ENCODE measurements at regions not wholly inside any gene's neighbourhood (a gene's known extent, or its start where the extent isn't known, plus 50 kb on each side); places are given as distances from the start of the nearest gene placed in this dataset.

GRCh38 chr4:100795581-100795980 is 277.8 kb upstream of the EMCN start:
- Mint-ChIP-seq H3K36me3 (no peaks in the 10 kb centered on the region), H3K4me1 (peaks cover 2% of the 10 kb centered on the region), H3K27ac (no peak overlapping the region), H3K4me3 (no peak overlapping the region), H3K27me3 (peaks cover 5% of the 10 kb centered on the region), H3K9me3 (no peaks in the 10 kb centered on the region)
- DNase-seq (ENCODE audit: low spot score in 2 of 2): no peak
- ATAC-seq (ENCODE audit: low read depth): no peak

- no peak overlapping the region for H3K27ac Mint-ChIP-seq
- ATAC-seq (ENCODE audit: low read depth) (no peak), DNase-seq (ENCODE audit: low spot score in 2 of 2) (no peak)
- peaks cover 1% of the 10 kb centered on the region for H3K27me3 Mint-ChIP-seq
- no peaks in the 10 kb centered on the region for H3K36me3 Mint-ChIP-seq
- H3K4me3 Mint-ChIP-seq: no peak overlapping the region
- H3K9me3 Mint-ChIP-seq: no peaks in the 10 kb centered on the region
- H3K4me1 Mint-ChIP-seq: no peaks in the 10 kb centered on the region
These were observed 273.2 kb upstream of the EMCN start for GRCh38 chr4:100790836-100791615.

DNA sequence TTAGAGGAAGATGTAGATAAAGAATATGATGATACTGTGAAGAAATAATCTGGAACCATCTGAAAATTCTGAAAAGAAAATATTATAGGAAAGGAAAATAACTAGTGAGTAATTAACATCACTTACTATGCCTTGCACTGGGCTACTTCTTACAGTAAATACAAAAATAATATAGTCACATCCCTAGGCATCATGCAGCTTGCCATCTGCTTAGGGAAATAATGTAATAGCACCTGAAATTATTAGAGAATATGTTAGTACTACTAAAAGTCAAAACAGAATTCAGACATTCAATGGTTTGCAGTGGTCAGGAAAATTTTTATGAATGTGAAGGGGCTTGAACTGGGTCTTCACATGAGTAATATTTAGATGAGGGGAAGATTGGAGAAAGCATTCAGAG is 272.2 kb upstream of the EMCN start:
- DNase-seq (ENCODE audit: low spot score in 2 of 2): no peak
- H3K27ac Mint-ChIP-seq: no peak overlapping the region
- no peak for ATAC-seq (ENCODE audit: low read depth)
- no peaks in the 10 kb centered on the region for H3K4me1 Mint-ChIP-seq
- no peaks in the 10 kb centered on the region for H3K36me3 Mint-ChIP-seq
- no peaks in the 10 kb centered on the region for H3K9me3 Mint-ChIP-seq
- H3K27me3 Mint-ChIP-seq: no peaks in the 10 kb centered on the region
- no peak overlapping the region for H3K4me3 Mint-ChIP-seq

DNA sequence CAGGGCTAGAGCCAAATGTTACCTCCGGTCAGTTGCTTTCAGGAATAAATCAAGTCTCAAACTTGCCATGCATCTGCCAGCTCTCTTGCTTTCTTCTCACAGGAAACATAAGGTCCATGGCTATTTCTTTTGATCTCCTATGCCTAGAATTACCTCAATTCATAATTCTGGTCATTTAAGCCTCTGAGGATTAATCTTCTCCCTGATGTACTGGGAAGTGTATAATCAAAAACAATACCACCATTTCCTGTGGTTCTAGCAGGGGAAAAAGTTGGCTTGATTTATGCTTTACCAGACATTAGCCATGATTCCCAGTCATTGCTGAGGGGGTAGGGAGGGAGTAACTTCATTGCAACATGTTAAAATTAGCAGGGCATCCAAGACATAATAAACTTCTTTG is 268.7 kb upstream of the EMCN start:
- no peaks in the 10 kb centered on the region for H3K4me1 Mint-ChIP-seq
- no peaks in the 10 kb centered on the region for H3K9me3 Mint-ChIP-seq
- no peak overlapping the region for H3K27ac Mint-ChIP-seq
- no peaks in the 10 kb centered on the region for H3K36me3 Mint-ChIP-seq
- DNase-seq (ENCODE audit: low spot score in 2 of 2) (no peak), ATAC-seq (ENCODE audit: low read depth) (no peak)
- H3K27me3 Mint-ChIP-seq: peaks cover 2% of the 10 kb centered on the region
- no peak overlapping the region for H3K4me3 Mint-ChIP-seq

DNA sequence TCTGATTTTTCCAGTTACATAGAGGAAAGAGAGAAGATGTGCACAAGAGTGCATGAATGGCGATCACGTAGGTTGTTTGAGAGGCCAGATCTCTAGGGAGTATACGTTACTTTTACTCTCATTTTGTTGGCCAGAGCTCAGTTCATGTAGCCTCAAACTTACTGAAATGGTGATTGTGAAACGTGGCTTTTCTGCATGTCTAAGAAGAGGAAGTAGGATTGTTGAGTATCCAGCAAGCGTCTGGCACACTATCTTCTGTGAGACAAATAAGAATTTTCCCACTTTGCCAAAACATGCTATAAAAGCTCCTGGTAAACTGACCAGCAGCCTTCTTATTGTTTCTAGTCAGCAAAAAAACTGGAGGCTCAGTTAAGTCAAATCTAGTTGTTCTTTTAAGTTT is 264.5 kb upstream of the EMCN start:
- DNase-seq (ENCODE audit: low spot score in 2 of 2): no peak
- Mint-ChIP-seq H3K4me1 (no peaks in the 10 kb centered on the region), H3K36me3 (no peaks in the 10 kb centered on the region), H3K4me3 (no peak overlapping the region), H3K9me3 (no peaks in the 10 kb centered on the region), H3K27me3 (peaks cover 3% of the 10 kb centered on the region), H3K27ac (no peak overlapping the region)
- no peak for ATAC-seq (ENCODE audit: low read depth)

DNA sequence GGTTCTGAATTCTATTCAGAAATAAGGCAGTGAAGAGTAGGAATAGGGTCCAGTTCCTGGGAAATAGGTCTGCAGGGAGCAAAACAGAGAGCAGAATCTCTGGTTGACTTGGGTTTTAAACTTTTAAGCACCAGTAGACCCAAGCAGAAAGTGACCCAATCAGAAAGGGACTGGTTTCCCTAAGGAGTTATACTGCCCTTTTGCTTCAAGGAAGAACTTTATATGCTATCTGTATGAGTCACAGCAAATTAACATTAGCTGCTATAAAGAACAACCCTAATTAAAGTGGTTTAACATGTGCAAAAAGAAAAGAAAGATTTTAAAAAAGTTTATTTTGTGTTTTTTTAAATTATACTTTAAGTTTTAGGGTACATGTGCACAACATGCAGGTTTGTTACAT is 263.6 kb upstream of the EMCN start:
- H3K4me3 Mint-ChIP-seq: no peak overlapping the region
- peaks cover 3% of the 10 kb centered on the region for H3K27me3 Mint-ChIP-seq
- ATAC-seq (ENCODE audit: low read depth): no peak
- H3K36me3 Mint-ChIP-seq: no peaks in the 10 kb centered on the region
- no peak for DNase-seq (ENCODE audit: low spot score in 2 of 2)
- H3K4me1 Mint-ChIP-seq: no peaks in the 10 kb centered on the region
- H3K9me3 Mint-ChIP-seq: no peaks in the 10 kb centered on the region
- H3K27ac Mint-ChIP-seq: no peak overlapping the region

- Mint-ChIP-seq H3K27ac (no peak overlapping the region), H3K36me3 (no peaks in the 10 kb centered on the region), H3K9me3 (peaks cover 2% of the 10 kb centered on the region), H3K4me3 (no peak overlapping the region), H3K4me1 (no peaks in the 10 kb centered on the region), H3K27me3 (peaks cover 4% of the 10 kb centered on the region)
- no peak for ATAC-seq (ENCODE audit: low read depth)
- no peak for DNase-seq (ENCODE audit: low spot score in 2 of 2)
These were observed 262.3 kb upstream of the EMCN start for GRCh38 chr4:100780126-100780525.

DNA sequence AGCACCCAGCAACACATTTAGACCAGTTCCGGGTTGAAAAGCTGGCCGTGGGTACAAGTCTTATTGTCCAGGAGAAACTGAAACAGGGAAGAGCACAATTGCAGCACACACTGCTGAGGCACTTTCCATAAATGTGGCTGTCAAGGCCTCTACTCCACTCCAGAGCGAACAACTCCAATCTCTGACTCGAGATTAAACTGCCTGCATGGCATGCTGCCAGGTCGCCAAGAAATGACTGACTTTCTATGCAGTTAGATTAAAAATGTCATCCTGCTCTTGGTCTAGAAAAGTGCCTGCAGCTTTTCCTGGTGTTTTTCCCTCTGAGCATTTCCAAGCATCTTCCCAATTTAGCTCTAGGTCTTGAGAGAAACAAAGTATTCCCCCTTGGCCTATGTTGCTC is 260.6 kb upstream of the EMCN start:
- peaks cover 5% of the 10 kb centered on the region for H3K27me3 Mint-ChIP-seq
- peaks cover 9% of the 10 kb centered on the region for H3K9me3 Mint-ChIP-seq
- no peaks in the 10 kb centered on the region for H3K4me1 Mint-ChIP-seq
- no peak overlapping the region for H3K4me3 Mint-ChIP-seq
- no peak for DNase-seq (ENCODE audit: low spot score in 2 of 2)
- H3K27ac Mint-ChIP-seq: no peak overlapping the region
- no peak for ATAC-seq (ENCODE audit: low read depth)
- no peaks in the 10 kb centered on the region for H3K36me3 Mint-ChIP-seq

GRCh38 chr4:100762738-100763137 is 244.9 kb upstream of the EMCN start:
- no peaks in the 10 kb centered on the region for H3K4me1 Mint-ChIP-seq
- ATAC-seq (ENCODE audit: low read depth): no peak
- H3K27me3 Mint-ChIP-seq: peaks cover 9% of the 10 kb centered on the region
- H3K9me3 Mint-ChIP-seq: peaks cover 13% of the 10 kb centered on the region
- no peak overlapping the region for H3K27ac Mint-ChIP-seq
- DNase-seq (ENCODE audit: low spot score in 2 of 2): no peak
- H3K36me3 Mint-ChIP-seq: no peaks in the 10 kb centered on the region
- H3K4me3 Mint-ChIP-seq: no peak overlapping the region

DNA sequence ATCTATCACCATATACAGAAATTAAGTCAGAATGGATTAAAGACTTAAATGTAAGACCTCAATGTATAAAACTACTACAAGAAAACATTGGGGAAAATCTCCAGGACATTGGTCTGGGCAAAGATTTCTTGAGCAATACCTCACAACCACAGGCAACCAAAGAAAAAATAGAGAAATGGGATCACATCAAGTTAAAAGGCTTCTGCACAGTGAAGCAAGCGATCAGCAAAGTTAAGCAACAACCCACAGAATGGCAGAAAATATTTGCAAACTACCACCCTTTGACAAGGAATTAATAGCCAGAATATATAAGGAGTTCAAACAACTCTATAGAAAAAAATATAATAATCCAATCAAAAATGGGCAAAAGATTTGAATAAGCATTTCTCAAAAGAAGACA is 236.9 kb upstream of the EMCN start:
- H3K4me3 Mint-ChIP-seq: no peak overlapping the region
- no peak for DNase-seq (ENCODE audit: low spot score in 2 of 2)

DNA sequence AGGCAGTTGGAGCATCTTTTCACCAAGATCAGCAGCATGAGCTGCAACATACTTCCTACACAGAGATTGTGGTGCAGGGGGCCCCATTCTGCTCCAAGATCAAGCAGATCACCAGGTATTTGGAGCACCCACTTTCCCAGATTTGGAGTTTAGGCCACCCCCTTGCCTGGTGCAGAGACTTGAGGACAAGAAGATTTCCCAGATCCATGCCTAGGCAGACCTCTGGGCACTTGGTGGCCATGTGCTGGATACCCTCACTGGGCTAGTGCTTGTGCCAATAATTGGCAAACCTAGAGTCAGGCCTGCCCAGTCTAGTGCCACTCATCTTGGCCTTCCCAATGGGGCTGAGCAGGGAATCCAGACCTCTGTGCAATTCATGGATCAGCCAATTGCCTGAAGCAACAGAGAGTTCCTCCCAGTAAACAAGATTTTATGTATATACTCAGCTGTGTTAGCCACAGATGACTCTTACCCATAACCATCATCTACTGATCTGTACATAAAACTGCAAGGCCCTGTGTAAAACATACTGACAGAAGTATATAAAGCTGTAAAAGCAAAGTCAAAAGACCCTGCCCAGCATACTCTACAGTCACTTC is 228.4 kb upstream of the EMCN start:
- H3K4me3 Mint-ChIP-seq: no peak overlapping the region
- ATAC-seq (ENCODE audit: low read depth) (no peak), DNase-seq (ENCODE audit: low spot score in 2 of 2) (no peak)
- H3K27ac Mint-ChIP-seq: no peak overlapping the region
- H3K9me3 Mint-ChIP-seq: no peaks in the 10 kb centered on the region
- no peaks in the 10 kb centered on the region for H3K27me3 Mint-ChIP-seq
- no peaks in the 10 kb centered on the region for H3K4me1 Mint-ChIP-seq
- no peaks in the 10 kb centered on the region for H3K36me3 Mint-ChIP-seq

More for the DNA sequence above, 236.9 kb upstream of the EMCN start:
- peaks cover 5% of the 10 kb centered on the region for H3K36me3 Mint-ChIP-seq
- no peak overlapping the region for H3K27ac Mint-ChIP-seq
- no peaks in the 10 kb centered on the region for H3K4me1 Mint-ChIP-seq
- no peak for ATAC-seq (ENCODE audit: low read depth)
- peaks cover 5% of the 10 kb centered on the region for H3K9me3 Mint-ChIP-seq
- peaks cover 4% of the 10 kb centered on the region for H3K27me3 Mint-ChIP-seq

GRCh38 chr4:100742045-100742444 is 224.2 kb upstream of the EMCN start:
- H3K27ac Mint-ChIP-seq: no peak overlapping the region
- DNase-seq (ENCODE audit: low spot score in 2 of 2): no peak
- no peak for ATAC-seq (ENCODE audit: low read depth)
- peaks cover 2% of the 10 kb centered on the region for H3K27me3 Mint-ChIP-seq
- H3K9me3 Mint-ChIP-seq: no peaks in the 10 kb centered on the region
- H3K4me1 Mint-ChIP-seq: no peaks in the 10 kb centered on the region
- no peaks in the 10 kb centered on the region for H3K36me3 Mint-ChIP-seq
- H3K4me3 Mint-ChIP-seq: no peak overlapping the region

DNA sequence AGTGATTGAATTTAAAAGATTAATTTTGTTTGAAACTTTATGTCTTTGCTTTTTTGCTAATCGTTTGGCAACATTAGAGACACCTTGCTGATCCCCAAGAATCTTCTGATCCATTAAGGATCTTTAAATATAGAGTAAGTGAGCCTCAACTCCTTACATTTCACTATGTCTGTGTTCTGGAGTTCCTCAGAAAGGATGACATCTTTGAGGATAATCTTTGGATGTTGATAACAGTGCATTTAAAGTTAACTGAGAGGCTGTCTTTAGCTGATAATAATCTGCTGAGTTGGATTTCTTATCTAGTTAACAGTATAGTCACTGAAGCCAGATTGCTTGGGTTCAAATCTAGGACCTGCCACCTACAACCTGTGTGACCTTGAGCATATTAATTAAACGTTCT is 221.6 kb upstream of the EMCN start:
- ATAC-seq (ENCODE audit: low read depth) (no peak), DNase-seq (ENCODE audit: low spot score in 2 of 2) (no peak)
- Mint-ChIP-seq H3K27me3 (peaks cover 2% of the 10 kb centered on the region), H3K27ac (no peak overlapping the region), H3K4me3 (no peak overlapping the region), H3K4me1 (no peaks in the 10 kb centered on the region), H3K36me3 (no peaks in the 10 kb centered on the region), H3K9me3 (peaks cover 2% of the 10 kb centered on the region)

DNA sequence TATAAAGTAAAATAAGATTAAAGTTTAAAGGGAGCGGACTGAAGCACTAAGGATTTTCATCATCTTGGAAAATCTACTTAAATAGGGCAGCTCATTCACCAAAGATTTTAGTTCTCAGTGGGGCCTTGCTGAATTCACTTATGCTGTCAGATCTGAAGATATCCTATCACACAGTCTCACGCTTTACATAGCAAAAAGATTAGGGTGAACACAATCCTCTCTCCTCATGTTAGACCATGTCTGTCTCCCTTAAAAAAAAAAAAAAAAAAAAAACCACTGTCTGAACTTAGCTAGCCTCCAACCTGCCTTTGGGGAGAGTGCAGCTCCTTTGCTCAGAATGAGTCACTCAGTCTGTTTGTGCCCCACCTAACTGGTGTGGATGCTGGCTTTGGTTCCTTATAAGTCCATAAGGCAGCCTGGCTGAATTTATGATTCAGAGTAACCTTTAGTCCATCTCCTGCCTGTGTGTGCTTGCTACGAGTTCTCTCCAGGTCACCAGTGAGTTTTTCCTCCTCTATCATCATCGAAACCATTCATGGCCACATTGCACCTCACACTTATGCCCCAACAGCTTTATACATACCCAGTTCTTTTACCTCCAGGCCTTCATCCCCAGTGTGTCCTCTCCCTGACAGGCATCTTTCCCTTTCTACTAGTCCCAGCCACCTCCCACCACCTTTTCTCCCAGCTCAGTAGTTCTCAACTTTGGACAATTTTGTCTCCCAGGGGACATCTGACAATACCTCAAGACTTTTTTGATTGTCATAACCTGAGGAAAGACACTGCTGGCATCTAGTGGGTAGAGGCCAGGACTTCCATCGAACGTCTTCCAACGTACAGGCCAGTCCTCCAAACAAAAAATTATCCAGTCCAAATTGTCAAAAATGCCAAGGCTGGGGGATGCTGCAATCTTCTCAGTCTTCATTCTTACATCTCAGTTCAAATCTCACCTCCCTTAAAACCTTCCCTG is 220.7 kb upstream of the EMCN start:
- DNase-seq (ENCODE audit: low spot score in 2 of 2) (no peak), ATAC-seq (ENCODE audit: low read depth) (no peak)
- peaks cover 4% of the 10 kb centered on the region for H3K27me3 Mint-ChIP-seq
- peaks cover 5% of the 10 kb centered on the region for H3K9me3 Mint-ChIP-seq
- no peaks in the 10 kb centered on the region for H3K4me1 Mint-ChIP-seq
- H3K36me3 Mint-ChIP-seq: peaks cover 1% of the 10 kb centered on the region
- no peak overlapping the region for H3K4me3 Mint-ChIP-seq
- H3K27ac Mint-ChIP-seq: no peak overlapping the region
